GM12878 (cell line): ENCODE measurements at regions not wholly inside any gene's neighbourhood (a gene's known extent, or its start where the extent isn't known, plus 50 kb on each side); places are given as distances from the start of the nearest gene placed in this dataset.

Source experiments
- ATAC-seq: fragments of 200-7000 bp; cut with Tn5 transposase; 3 replicates; pipeline ENCODE4 v1.9.1; 2020; ENCODE audit warnings: mild to moderate bottlenecking, moderate library complexity
- BruUV-seq: library from RNA; stranded (reverse); fragments of 400-500 nt; replicated peaks from 2 replicates; lab custom pipeline; 2021; lab: Mats Ljungman, UMichigan
- CTCF ChIA-PET: fragments of 300-600 bp; sonication (Branson Sonifier 250); formaldehyde crosslinking; extraction: SDS; loops from one replicate; lab custom pipeline; 2021; ENCODE audit warnings: inconsistent platforms; lab: Yijun Ruan, JAX
- POLR2A ChIA-PET: fragments of 350-600 bp; formaldehyde crosslinking; extraction: SDS; loops from one replicate; lab custom pipeline; 2021; ENCODE audit warnings: inconsistent platforms; lab: Charles Lee
- RAD21 ChIA-PET: fragments of 300-600 bp; sonication (Branson Sonifier 250); formaldehyde crosslinking; loops from one replicate; lab custom pipeline; 2023; ENCODE audit warnings: antibody characterized with exemption; ENCODE audit not compliant: unreplicated experiment; lab: Charles Lee
- SMC1A ChIA-PET: fragments of 300-600 bp; sonication (Branson Sonifier 250); formaldehyde crosslinking; loops from one replicate; lab custom pipeline; 2023; ENCODE audit not compliant: unreplicated experiment, uncharacterized antibody; lab: Charles Lee
- DNase-seq: peaks from one replicate; pipeline ENCODE4 v3.0.0-alpha.2; 2011; ENCODE audit warnings: low read depth, low spot score
- FAIRE-seq: peaks from 3 replicates; lab custom pipeline; 2011; peaks lifted over from hg19 to GRCh38; lab: Jason Lieb, UNC
- H2AFZ ChIP-seq: 2 replicates; pipeline ENCODE4 v1.6.0; 2011; ENCODE audit warnings: low read depth, low read length, control low read depth; ENCODE audit not compliant: control insufficient read depth
- H3K27ac ChIP-seq: 2 replicates; pipeline ENCODE4 v1.5.1; 2011; ENCODE audit warnings: control low read depth; ENCODE audit not compliant: control insufficient read depth, insufficient read depth
- H3K27me3 ChIP-seq, 2 experiments: replicated peaks in 1 of 2; 2 replicates each; pipeline versions ENCODE4 v1.6.0 to v1.6.1; 2011; ENCODE audit warnings: low read length in 1 of 2; ENCODE audit not compliant: control insufficient read depth in 2 of 2, insufficient read depth in 2 of 2
- H3K36me3 ChIP-seq, 2 experiments: 2 replicates each; pipeline ENCODE4 v1.5.1; 2011; ENCODE audit warnings: low read length in 1 of 2; ENCODE audit not compliant: control insufficient read depth in 2 of 2, insufficient read depth in 2 of 2
- H3K4me1 ChIP-seq: 2 replicates; pipeline ENCODE4 v1.6.1; 2011; ENCODE audit warnings: mild to moderate bottlenecking, low read length, moderate library complexity, mixed read lengths; ENCODE audit not compliant: control insufficient read depth, insufficient read depth
- H3K4me2 ChIP-seq: 2 replicates; pipeline ENCODE4 v1.6.0; 2011; ENCODE audit warnings: control low read depth; ENCODE audit not compliant: control insufficient read depth, insufficient read depth
- H3K4me3 ChIP-seq: fragments of 200-600 bp; sonication (generic); 2 replicates; pipeline ENCODE4 v1.5.1; 2016
- H3K79me2 ChIP-seq: 2 replicates; pipeline ENCODE4 v1.6.0; 2011; ENCODE audit warnings: low read length; ENCODE audit not compliant: control insufficient read depth, insufficient read depth
- H3K9ac ChIP-seq: 2 replicates; pipeline ENCODE4 v1.8.0; 2011; ENCODE audit warnings: low read length, control low read depth, mixed read lengths; ENCODE audit not compliant: control insufficient read depth, insufficient read depth
- H3K9me3 ChIP-seq: replicated peaks from 3 replicates; pipeline ENCODE4 v1.5.1; 2011; ENCODE audit warnings: mild to moderate bottlenecking, low read length; ENCODE audit not compliant: control insufficient read depth, insufficient read depth
- H4K20me1 ChIP-seq: 2 replicates; pipeline ENCODE4 v1.6.0; 2011; ENCODE audit not compliant: control insufficient read depth, insufficient read depth
- ATF2 ChIP-seq: IDR thresholded peaks from 2 replicates; pipeline ENCODE4 v1.6.1; 2012; ENCODE audit warnings: low read length, inconsistent platforms
- CBFB ChIP-seq: IDR thresholded peaks from 2 replicates; pipeline ENCODE4 v1.6.1; 2016; ENCODE audit warnings: antibody characterized with exemption, low read depth
- CEBPZ ChIP-seq: fragments of 150-350 bp; IDR thresholded peaks from 2 replicates; pipeline ENCODE4 v1.6.1; 2016; ENCODE audit warnings: low read depth, low read length
- CHD1 ChIP-seq: IDR thresholded peaks from 2 replicates; pipeline ENCODE4 v1.6.1; 2012; ENCODE audit warnings: low read depth, low read length, improper control_type of control experiment
- EED ChIP-seq: sonication (generic); IDR thresholded peaks from 2 replicates; pipeline ENCODE4 v1.6.1; 2016; ENCODE audit warnings: antibody characterized with exemption, low read depth
- EZH2 ChIP-seq: IDR thresholded peaks from 2 replicates; pipeline ENCODE4 v1.6.1; 2012; ENCODE audit warnings: low read depth, mild to moderate bottlenecking, control low read depth, inconsistent platforms, low read length, borderline replicate concordance; ENCODE audit not compliant: control insufficient read depth
- FOXM1 ChIP-seq: IDR thresholded peaks from 2 replicates; pipeline ENCODE4 v1.6.1; 2012; ENCODE audit warnings: low read depth, mild to moderate bottlenecking, inconsistent platforms, low read length, moderate library complexity
- MEF2A ChIP-seq: IDR thresholded peaks from 2 replicates; pipeline ENCODE4 v1.6.1; 2011; ENCODE audit warnings: low read depth, mild to moderate bottlenecking, low read length, moderate library complexity; ENCODE audit not compliant: insufficient read depth
- NFXL1 ChIP-seq: fragments of 450-650 bp; IDR thresholded peaks from 2 replicates; pipeline ENCODE4 v1.6.1; 2017; ENCODE audit warnings: antibody characterized with exemption, mild to moderate bottlenecking, borderline replicate concordance
- NFYB ChIP-seq: IDR thresholded peaks from 2 replicates; pipeline ENCODE4 v1.6.1; 2011; ENCODE audit warnings: low read depth, mild to moderate bottlenecking, low read length, improper control_type of control experiment, moderate library complexity; ENCODE audit not compliant: insufficient read depth
- NR2C2 ChIP-seq: IDR thresholded peaks from 2 replicates; pipeline ENCODE4 v1.6.1; 2011; ENCODE audit warnings: borderline replicate concordance, low read depth; ENCODE audit not compliant: control insufficient read depth, insufficient read length
- STAT1 ChIP-seq: fragments of 450-650 bp; conservative IDR thresholded peaks from 2 replicates; pipeline ENCODE4 v1.6.1; 2014; ENCODE audit warnings: antibody characterized with exemption, mild to moderate bottlenecking
- TAF1 ChIP-seq: IDR thresholded peaks from 2 replicates; pipeline ENCODE4 v1.6.1; 2011; ENCODE audit warnings: mild to moderate bottlenecking, low read depth, low read length, borderline replicate concordance
- ZNF207 ChIP-seq: fragments of 450-650 bp; IDR thresholded peaks from 2 replicates; pipeline ENCODE4 v1.6.1; 2014; ENCODE audit warnings: antibody characterized with exemption, mild to moderate bottlenecking, borderline replicate concordance
- WGBS: methylation state at CpG from one replicate; pipeline ENCODE4 v1.1.6; 2016; ENCODE audit warnings: low lambda C conversion rate; ENCODE audit not compliant: insufficient replicate concordance, insufficient coverage; ENCODE audit errors: missing lambda C conversion rate; 5-methylcytosine and 5-hydroxymethylcytosine counted together
- in situ Hi-C: fragments of 300-500 bp; cut with MboI; formaldehyde crosslinking; loops from 9 replicates; pipeline ENCODE4 v1.14.3; 2018; ENCODE audit warnings: mixed read lengths
- intact Hi-C: fragments of 100-400 bp; cut with micrococcal nuclease; formaldehyde crosslinking; loops from one replicate; pipeline ENCODE4 v1.14.2; 2022; ENCODE audit not compliant: unreplicated experiment
- TF ChIP-seq, protein P1 (sequence below): fragments of 450-650 bp; IDR thresholded peaks from 2 replicates; pipeline ENCODE4 v1.6.1; 2017; ENCODE audit warnings: borderline replicate concordance
- TF ChIP-seq, protein P2 (sequence below): IDR thresholded peaks from 2 replicates; pipeline ENCODE4 v1.6.1; 2012; ENCODE audit warnings: low read depth, low read length, improper control_type of control experiment

DNA sequence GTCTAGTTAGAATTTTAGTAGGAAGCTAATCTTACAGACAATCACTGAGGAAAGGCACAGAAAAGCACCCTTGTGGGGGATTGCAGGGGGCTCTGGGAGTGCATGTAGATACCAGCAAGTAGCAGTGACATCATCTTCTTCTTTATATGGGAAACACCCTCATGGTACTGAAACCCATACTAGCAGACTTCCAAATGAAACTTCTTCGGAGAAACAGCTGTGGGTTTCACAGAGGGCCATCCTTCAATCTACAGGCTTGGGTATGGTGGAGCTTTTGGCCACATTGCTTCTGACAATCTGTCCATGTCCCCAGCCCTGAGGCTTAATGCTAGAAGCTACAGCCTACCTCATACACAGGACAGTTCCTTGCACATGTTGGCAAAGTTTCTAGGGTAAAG is 165.2 kb upstream of the NFIB start:
- H3K4me3 ChIP-seq, result no peak overlapping the region
- intact Hi-C loops (no loop called here), in situ Hi-C loops (no loop called here)
- H3K9me3 ChIP-seq, result no peaks in the 10 kb centered on the region
- H3K36me3 ChIP-seq, result no peaks in the 10 kb centered on the region
- H3K27ac ChIP-seq, result no peak overlapping the region
- no peaks in the 10 kb centered on the region; a peak in 1 of 4 replicates for H3K27me3 ChIP-seq
- H4K20me1 ChIP-seq, result no peaks in the 10 kb centered on the region
- no peak overlapping the region for H2AFZ ChIP-seq
- CTCF ChIA-PET, result no interaction called here
- SMC1A ChIA-PET, result no interaction called here
- H3K9ac ChIP-seq, result no peak overlapping the region
- no TSS peak for BruUV-seq
- DNase-seq (no peak), ATAC-seq (no peak), FAIRE-seq (no peak)
- no peak overlapping the region for H3K4me2 ChIP-seq
- 0% methylated on average over 1 of the region's 1 CpG for WGBS
- POLR2A ChIA-PET, result no interaction called here
- no peaks in the 10 kb centered on the region for H3K4me1 ChIP-seq
- no peaks in the 10 kb centered on the region for H3K79me2 ChIP-seq
- RAD21 ChIA-PET, result no interaction called here
- no peak for TF ChIP-seq FOXM1
- no peak for TF ChIP-seq ZNF207
- no peak for TF ChIP-seq STAT1
- TF ChIP-seq NR2C2, result no peak
- TF ChIP-seq EZH2, result no peak
- no peak for TF ChIP-seq CBFB
- TF ChIP-seq MEF2A, result no peak
- no peak for TF ChIP-seq NFYB
- TF ChIP-seq CHD1, result no peak
- TF ChIP-seq ATF2, result no peak
- TF ChIP-seq NFXL1, result no peak
- no peak for TF ChIP-seq TAF1
- TF ChIP-seq, protein P1, sequence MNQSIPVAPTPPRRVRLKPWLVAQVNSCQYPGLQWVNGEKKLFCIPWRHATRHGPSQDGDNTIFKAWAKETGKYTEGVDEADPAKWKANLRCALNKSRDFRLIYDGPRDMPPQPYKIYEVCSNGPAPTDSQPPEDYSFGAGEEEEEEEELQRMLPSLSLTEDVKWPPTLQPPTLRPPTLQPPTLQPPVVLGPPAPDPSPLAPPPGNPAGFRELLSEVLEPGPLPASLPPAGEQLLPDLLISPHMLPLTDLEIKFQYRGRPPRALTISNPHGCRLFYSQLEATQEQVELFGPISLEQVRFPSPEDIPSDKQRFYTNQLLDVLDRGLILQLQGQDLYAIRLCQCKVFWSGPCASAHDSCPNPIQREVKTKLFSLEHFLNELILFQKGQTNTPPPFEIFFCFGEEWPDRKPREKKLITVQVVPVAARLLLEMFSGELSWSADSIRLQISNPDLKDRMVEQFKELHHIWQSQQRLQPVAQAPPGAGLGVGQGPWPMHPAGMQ, result no peak
- TF ChIP-seq, protein P2, sequence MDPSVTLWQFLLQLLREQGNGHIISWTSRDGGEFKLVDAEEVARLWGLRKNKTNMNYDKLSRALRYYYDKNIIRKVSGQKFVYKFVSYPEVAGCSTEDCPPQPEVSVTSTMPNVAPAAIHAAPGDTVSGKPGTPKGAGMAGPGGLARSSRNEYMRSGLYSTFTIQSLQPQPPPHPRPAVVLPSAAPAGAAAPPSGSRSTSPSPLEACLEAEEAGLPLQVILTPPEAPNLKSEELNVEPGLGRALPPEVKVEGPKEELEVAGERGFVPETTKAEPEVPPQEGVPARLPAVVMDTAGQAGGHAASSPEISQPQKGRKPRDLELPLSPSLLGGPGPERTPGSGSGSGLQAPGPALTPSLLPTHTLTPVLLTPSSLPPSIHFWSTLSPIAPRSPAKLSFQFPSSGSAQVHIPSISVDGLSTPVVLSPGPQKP, result no peak
- no peak for TF ChIP-seq CEBPZ
- no peak for TF ChIP-seq EED
